Putamen (tissue), 1 donor: ENCODE measurements at regions not wholly inside any gene's neighbourhood (a gene's known extent, or its start where the extent isn't known, plus 50 kb on each side); places are given as distances from the start of the nearest gene placed in this dataset.

Experiments used
- DNase-seq: peaks from one replicate; pipeline ENCODE4 v3.0.0-alpha.2; 2016; ENCODE audit warnings: low spot score

- no peak for DNase-seq
Observed at GRCh38 chr5:74576941-74577456, 63.5 kb downstream of the ENC1 start.

GRCh38 chr5:74575741-74576538 is 64.6 kb downstream of the ENC1 start:
- peak; percentile 10 for DNase-seq

DNA sequence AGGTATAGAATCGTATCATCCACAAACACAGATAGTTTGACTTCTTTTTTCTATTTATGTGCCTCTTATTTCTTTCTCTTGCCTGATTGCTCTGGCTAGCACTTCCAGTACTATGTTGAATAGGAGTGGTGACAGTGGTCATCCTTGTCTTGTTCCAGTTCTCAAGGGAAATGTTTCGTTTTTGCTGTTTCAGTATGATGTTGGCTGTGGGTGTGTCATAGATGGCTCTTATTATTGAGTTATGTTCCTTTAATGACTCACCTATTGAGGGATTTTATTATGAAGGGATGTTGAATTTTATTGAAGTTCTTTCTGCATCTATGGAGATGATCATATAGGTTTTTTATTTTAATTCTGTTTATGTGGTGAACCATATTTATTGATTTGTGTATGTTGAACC is 70.3 kb downstream of the ENC1 start:
- no peak for DNase-seq

GRCh38 chr5:74567411-74567995 is 73.0 kb downstream of the ENC1 start:
- no peak for DNase-seq

DNA sequence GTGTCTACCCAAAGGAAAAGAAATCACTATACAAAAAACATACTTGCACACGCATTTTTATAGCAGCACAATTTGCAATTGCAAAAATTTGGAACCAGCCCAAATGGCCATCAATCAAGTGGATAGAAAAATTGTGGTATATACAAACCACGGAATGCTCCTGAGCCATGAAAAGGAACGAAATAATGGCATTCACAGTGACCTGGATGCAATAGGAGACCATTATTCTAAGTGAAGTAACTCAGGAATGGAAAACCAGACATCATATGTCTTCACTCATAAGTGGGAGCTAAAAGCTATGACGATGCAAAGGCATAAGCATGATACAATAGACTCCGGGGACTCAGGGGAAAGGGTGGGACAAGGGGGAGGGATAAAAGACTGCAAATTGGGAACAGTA is 78.4 kb downstream of the ENC1 start:
- DNase-seq, result no peak

- DNase-seq, result no peak
Observed at GRCh38 chr5:74560245-74560644, 80.3 kb downstream of the ENC1 start.

GRCh38 chr5:74556631-74557595 is 83.6 kb downstream of the ENC1 start:
- no peak for DNase-seq

DNA sequence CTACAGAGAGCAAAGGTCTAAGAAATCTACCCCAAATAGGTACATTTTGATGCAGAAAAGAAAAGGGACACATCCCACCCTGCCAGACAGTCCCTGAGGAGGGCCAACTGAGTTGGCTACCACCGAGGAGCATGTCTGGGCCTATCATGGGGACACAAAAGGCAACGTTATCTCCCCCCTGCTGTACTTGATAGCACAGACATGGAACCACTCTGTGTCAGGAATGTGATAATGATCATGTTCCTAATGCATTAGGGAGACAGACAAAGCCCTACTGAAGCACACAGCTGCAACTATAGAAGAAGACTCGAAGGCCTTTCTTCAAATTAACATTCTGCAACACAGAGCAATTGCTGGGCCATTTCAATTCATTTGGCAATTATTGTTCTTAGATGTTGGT is 84.5 kb downstream of the ENC1 start:
- DNase-seq, result no peak

GRCh38 chr5:74552101-74552500 is 88.4 kb downstream of the ENC1 start:
- no peak for DNase-seq

GRCh38 chr5:74550927-74551326 is 89.6 kb downstream of the ENC1 start:
- no peak for DNase-seq

- DNase-seq, result no peak
Observed at GRCh38 chr5:74549384-74549783, 91.1 kb downstream of the ENC1 start.

GRCh38 chr5:74546796-74547195 is 93.7 kb downstream of the ENC1 start:
- peak; percentile 29 for DNase-seq

- no peak for DNase-seq
Observed at GRCh38 chr5:74544811-74545210, 95.7 kb downstream of the ENC1 start.

DNA sequence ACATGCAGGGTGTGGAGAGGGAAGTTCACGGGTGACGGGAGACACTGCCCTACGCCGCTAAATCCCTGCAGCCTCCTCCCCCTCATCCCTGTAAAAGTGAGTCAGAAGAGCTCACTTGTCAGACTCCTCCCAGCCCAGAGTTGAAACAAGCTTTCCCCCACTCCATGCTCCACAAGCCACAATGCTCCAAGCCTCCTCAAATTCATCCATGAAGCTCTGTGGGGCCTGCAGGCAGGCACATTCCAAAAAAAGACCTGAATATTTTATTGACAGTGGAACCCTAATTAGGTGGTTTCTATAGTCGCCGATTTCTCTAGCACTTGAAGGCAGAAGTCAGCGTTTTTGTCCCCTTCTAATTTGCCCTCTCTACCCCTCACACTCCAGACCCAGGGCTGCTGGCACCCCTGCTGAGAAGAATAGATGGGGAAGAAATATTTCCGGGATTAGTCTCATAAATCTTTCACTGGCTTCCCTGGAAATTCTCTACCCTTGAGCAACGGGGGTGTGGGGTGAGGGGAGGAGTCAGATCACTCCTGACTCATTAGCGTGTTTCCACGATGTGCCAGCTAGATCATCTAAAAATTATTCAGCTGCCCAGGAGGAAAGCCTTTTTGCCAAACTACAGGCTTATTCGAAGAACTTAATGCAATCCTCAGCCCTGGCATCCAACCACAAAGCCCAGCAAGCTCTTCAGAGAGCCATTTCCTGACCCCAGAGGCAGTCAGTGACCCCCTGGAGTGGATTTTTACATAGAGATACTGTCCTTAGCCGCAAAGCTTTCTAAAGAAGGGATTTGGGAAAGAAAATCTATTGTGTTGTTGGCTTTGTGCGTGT is 97.1 kb downstream of the ENC1 start:
- DNase-seq, result peak; percentile 33

GRCh38 chr5:74542482-74542881 is 98.0 kb downstream of the ENC1 start:
- no peak for DNase-seq

DNA sequence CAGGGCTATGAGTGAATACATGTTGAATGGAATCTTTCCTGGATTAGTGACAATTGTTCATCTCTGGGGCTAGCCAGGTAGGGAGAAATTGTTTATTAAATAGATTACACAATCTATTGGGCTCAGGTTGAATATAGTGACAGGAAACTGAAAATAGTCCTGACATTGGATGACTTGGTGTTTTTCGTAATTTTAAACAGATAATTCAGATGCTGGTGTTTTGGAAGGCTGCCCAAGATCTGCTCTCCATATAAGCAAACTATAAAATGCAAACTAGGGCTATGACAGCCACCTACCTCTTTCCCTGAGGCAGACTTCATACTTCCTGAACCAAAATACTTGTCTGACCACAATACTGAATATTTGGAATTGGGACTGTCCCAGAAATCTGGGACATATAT is 99.1 kb downstream of the ENC1 start:
- DNase-seq, result no peak

DNA sequence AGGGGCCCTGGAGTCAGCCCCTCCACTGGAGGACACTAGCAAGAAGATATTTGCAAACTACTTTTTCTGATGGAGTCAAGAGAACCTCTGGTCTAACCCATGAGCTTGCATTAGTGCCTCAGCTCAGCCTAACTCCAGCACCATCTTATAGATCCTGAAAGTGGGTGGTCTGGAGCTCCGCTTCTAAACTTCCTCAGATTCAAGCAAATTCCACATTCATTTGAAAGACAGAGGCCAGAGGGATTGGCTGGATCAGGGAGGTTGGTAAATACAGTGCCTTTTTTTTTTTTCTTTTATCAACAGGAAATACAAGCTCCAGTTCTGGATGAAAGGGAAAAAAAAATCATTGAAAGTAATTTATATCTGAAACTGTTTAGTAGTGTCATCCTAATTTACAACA is 99.9 kb downstream of the ENC1 start:
- DNase-seq, result no peak

DNA sequence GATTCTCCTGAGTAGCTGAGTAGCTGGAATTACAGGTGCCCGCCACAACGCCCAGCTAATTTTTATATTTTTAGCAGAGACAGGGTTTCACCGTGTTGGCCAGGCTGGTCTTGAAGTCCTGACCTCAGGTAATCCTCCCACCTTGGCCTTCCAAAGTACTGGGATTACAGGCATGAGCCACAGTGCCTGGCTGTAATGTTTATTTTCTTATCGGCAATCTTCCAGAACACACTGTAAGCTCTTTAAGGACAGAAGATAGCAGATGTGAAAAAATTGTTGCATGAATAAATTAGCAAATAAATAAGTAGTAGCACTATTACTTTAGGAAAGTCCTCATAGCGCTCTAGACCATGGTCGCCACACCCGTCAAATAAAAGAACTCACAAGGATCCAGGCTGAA is 100.5 kb downstream of the ENC1 start:
- DNase-seq, result no peak

DNA sequence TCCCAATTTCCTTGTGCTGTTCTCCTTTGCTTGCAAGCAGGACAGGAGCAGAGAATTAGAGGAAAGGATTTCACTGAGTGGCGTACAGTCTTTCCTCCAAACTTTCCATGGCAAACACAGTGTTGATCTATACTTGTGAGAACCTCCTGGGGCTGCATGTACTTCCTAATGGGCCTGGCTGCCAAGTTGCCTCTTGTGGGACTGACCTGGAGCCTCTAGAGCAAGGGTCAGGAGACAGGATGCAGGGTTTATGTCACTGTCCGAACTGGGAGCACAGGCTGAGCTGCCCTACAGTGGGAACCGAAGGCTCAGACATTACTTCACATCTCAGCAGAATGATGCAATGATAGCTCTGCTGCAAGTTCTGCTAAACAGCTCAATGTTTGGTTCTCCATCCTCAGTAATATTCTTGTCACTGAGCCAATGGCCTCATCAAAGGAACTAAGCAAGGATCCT is 102.3 kb downstream of the ENC1 start:
- no peak for DNase-seq

GRCh38 chr5:74536658-74537057 is 103.9 kb downstream of the ENC1 start:
- DNase-seq, result no peak

- no peak for DNase-seq
Observed at GRCh38 chr5:74535926-74536325, 104.6 kb downstream of the ENC1 start.
